ENCODE measurements at regions not wholly inside any gene's neighbourhood (a gene's known extent, or its start where the extent isn't known, plus 50 kb on each side); places are given as distances from the start of the nearest gene placed in this dataset.

DNA sequence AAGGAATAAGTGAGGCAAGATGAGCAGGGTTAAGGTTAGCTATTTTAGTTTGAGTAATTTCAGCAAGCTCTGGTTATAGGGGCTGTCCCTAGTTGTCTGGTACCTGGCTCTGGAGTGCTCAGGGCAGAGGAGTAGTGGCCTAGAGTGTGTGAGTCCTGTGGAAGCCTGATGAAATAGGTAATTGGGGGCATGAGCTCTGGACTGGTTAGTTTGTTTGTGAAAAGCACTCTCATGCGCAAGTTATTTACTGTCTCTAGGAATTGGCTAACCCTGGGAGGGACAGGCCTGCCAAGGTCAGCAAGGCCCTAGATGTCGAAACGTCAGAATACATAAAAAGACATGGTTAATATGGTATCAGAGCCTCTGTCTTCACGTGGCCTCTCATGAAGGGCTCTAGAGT, 900.1 kb downstream of the PCDH17 start:
- Histone ChIP-seq H3K9ac (ENCODE audit: low read length) (no peak overlapping the region), H3K4me3 (ENCODE audit: low read depth, low read length) (no peak overlapping the region), H3K27ac (ENCODE audit: low read depth, low read length) (no peak overlapping the region), H3K27me3 (ENCODE audit: control insufficient read depth, insufficient read depth, low read length) (no peaks in the 10 kb centered on the region), H3K36me3 (ENCODE audit: control insufficient read depth, insufficient read depth, low read length) (no peaks in the 10 kb centered on the region), H3K9me3 (ENCODE audit: control insufficient read depth, insufficient read depth, low read depth, low read length) (no peaks in the 10 kb centered on the region), H3K4me1 (ENCODE audit: control insufficient read depth, insufficient read depth, low read length) (no peaks in the 10 kb centered on the region)

DNA sequence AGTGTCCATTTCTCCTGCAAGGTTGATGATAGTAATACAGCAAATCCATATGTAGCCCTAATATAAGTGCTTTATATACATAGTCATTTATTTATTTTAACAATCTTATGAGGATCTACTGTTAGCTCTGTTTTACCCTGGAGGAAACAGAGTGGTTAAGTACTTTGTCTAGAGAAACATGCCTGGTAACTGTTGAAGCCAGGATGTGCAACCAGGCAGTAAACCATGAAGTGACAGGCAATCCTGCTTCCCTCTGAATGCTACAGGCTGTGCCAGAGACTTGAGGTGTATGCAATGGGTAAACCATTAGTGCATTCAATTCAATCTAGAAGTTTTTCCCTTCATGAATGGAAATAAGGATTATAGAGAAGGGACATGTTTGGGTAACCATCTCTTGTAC, 911.0 kb downstream of the PCDH17 start:
- no peak overlapping the region for H3K4me3 ChIP-seq (ENCODE audit: low read depth, low read length)
- H3K27ac ChIP-seq (ENCODE audit: low read depth, low read length) = no peak overlapping the region
- no peak overlapping the region for H3K9ac ChIP-seq (ENCODE audit: low read length)
- H3K4me1 ChIP-seq (ENCODE audit: control insufficient read depth, insufficient read depth, low read length) = no peaks in the 10 kb centered on the region
- H3K27me3 ChIP-seq (ENCODE audit: control insufficient read depth, insufficient read depth, low read length) = no peaks in the 10 kb centered on the region
- H3K36me3 ChIP-seq (ENCODE audit: control insufficient read depth, insufficient read depth, low read length) = no peaks in the 10 kb centered on the region
- peaks cover 4% of the 10 kb centered on the region; the same call in 1 of the 2 replicates for H3K9me3 ChIP-seq (ENCODE audit: control insufficient read depth, insufficient read depth, low read depth, low read length)

DNA sequence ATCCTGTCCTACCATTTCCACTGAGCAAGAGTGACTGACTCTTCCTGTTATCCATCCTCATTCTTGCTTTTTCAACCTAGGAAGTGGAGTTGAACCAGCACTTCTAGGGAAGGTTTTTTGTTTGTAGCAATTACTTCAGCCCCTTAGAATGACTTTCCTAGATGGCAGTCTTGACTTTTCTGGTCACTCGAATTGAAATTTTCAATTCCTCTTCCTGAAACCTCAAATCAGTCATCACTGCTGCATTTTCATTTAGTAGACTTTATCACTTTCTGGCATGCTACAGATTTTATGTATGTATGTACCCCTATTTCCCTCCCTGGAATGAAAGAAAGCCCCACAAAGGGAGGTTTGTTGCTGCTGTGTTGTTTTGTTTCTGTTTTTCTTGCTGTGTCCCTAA, 915.9 kb downstream of the PCDH17 start:
- Histone ChIP-seq H3K27me3 (ENCODE audit: control insufficient read depth, insufficient read depth, low read length) (no peaks in the 10 kb centered on the region), H3K4me1 (ENCODE audit: control insufficient read depth, insufficient read depth, low read length) (no peaks in the 10 kb centered on the region), H3K36me3 (ENCODE audit: control insufficient read depth, insufficient read depth, low read length) (no peaks in the 10 kb centered on the region), H3K4me3 (ENCODE audit: low read depth, low read length) (no peak overlapping the region), H3K9ac (ENCODE audit: low read length) (no peak overlapping the region), H3K9me3 (ENCODE audit: control insufficient read depth, insufficient read depth, low read depth, low read length) (no peaks in the 10 kb centered on the region), H3K27ac (ENCODE audit: low read depth, low read length) (no peak overlapping the region)

DNA sequence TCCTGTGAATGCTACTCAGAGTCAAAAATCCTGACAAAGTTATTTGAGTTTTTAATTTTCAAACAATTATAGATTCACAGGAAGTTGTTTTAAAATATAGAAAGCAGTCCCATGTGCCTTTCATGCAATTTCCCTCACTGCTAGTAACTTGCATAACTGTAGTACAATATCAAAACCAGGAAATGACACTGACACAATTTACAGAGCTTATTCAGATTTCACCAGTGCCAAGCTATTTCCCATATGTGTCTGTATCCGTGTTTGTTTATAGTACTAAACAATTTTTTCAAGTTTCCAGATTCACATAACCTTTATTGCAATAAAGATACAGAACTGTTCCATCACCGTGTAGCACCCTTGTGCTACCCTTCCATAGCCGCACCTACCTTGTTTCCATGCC, 934.6 kb downstream of the PCDH17 start:
- no peak overlapping the region for H3K4me3 ChIP-seq (ENCODE audit: low read depth, low read length)
- H3K4me1 ChIP-seq (ENCODE audit: control insufficient read depth, insufficient read depth, low read length) = no peaks in the 10 kb centered on the region
- no peaks in the 10 kb centered on the region for H3K9me3 ChIP-seq (ENCODE audit: control insufficient read depth, insufficient read depth, low read depth, low read length)
- no peaks in the 10 kb centered on the region for H3K36me3 ChIP-seq (ENCODE audit: control insufficient read depth, insufficient read depth, low read length)
- no peak overlapping the region for H3K27ac ChIP-seq (ENCODE audit: low read depth, low read length)
- no peak overlapping the region for H3K9ac ChIP-seq (ENCODE audit: low read length)
- no peaks in the 10 kb centered on the region for H3K27me3 ChIP-seq (ENCODE audit: control insufficient read depth, insufficient read depth, low read length)

DNA sequence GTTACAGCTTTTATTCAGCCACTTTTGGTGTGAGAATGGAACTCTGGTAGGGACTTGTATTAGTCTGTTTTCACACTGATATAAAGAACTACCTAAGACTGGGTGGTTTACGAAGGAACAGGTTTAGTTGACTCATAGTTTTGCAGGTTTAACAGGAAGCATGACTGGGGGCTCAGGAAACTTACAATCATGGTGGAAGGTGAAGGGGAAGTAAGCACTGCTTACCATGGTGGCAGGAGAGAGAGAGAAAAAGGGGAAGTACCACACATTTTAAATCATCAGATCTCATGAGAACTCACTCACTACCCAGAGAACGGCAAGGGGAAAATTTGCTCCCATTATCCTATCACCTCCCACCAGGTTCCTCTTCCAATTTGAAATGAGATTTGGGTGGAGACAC, 942.2 kb downstream of the PCDH17 start:
- Histone ChIP-seq H3K4me1 (ENCODE audit: control insufficient read depth, insufficient read depth, low read length) (no peaks in the 10 kb centered on the region), H3K4me3 (ENCODE audit: low read depth, low read length) (no peak overlapping the region), H3K27me3 (ENCODE audit: control insufficient read depth, insufficient read depth, low read length) (no peaks in the 10 kb centered on the region), H3K9ac (ENCODE audit: low read length) (no peak overlapping the region), H3K36me3 (ENCODE audit: control insufficient read depth, insufficient read depth, low read length) (no peaks in the 10 kb centered on the region), H3K27ac (ENCODE audit: low read depth, low read length) (no peak overlapping the region), H3K9me3 (ENCODE audit: control insufficient read depth, insufficient read depth, low read depth, low read length) (peaks cover 12% of the 10 kb centered on the region; the same call in 1 of the 2 replicates)

DNA sequence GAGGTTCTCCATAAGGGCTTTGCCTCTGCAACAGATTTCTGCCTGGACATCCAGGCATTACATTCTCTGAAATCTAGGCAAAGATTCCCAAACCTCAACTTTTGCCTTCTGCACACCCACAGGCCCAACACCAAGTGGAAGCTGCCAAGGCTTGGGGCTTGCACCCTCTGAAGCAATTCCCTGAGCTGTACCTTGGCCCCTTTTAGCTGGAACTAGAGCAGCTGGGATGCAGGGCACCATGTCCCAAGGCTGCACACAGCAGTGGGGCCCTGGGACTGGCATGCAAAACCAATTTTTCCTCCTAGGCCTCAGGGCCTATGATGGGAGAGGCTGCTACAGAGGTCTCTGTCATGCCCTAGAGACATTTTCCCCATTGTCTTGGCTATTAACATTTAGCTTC, 943.2 kb downstream of the PCDH17 start:
- no peaks in the 10 kb centered on the region for H3K36me3 ChIP-seq (ENCODE audit: control insufficient read depth, insufficient read depth, low read length)
- H3K9ac ChIP-seq (ENCODE audit: low read length) = no peak overlapping the region
- H3K9me3 ChIP-seq (ENCODE audit: control insufficient read depth, insufficient read depth, low read depth, low read length) = peaks cover 12% of the 10 kb centered on the region; the same call in 1 of the 2 replicates
- H3K4me1 ChIP-seq (ENCODE audit: control insufficient read depth, insufficient read depth, low read length) = no peaks in the 10 kb centered on the region
- no peak overlapping the region for H3K4me3 ChIP-seq (ENCODE audit: low read depth, low read length)
- H3K27ac ChIP-seq (ENCODE audit: low read depth, low read length) = no peak overlapping the region
- H3K27me3 ChIP-seq (ENCODE audit: control insufficient read depth, insufficient read depth, low read length) = no peaks in the 10 kb centered on the region

DNA sequence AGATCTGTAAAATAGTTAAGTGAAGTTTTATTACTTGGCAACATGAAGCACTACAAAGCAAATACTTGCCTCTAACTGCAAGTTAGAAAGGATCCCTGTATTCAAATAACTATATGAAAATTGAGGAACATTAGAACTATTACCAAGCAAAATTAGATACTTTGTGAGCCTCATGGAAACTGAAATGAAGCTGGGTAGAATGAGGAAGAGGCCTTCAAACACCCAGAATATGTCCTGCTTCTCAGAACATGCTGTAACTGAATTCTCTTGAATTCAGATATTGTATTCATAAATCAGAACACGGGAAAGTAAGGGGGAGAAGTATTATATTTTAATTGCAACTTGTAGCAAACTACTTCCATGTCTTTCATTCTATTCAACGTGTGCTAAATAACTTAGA, 947.9 kb downstream of the PCDH17 start:
- H3K4me1 ChIP-seq (ENCODE audit: control insufficient read depth, insufficient read depth, low read length) = no peaks in the 10 kb centered on the region
- H3K4me3 ChIP-seq (ENCODE audit: low read depth, low read length) = no peak overlapping the region
- peaks cover 10% of the 10 kb centered on the region; the same call in 1 of the 2 replicates for H3K9me3 ChIP-seq (ENCODE audit: control insufficient read depth, insufficient read depth, low read depth, low read length)
- H3K27me3 ChIP-seq (ENCODE audit: control insufficient read depth, insufficient read depth, low read length) = no peaks in the 10 kb centered on the region
- H3K36me3 ChIP-seq (ENCODE audit: control insufficient read depth, insufficient read depth, low read length) = no peaks in the 10 kb centered on the region
- H3K9ac ChIP-seq (ENCODE audit: low read length) = no peak overlapping the region
- no peak overlapping the region for H3K27ac ChIP-seq (ENCODE audit: low read depth, low read length)

DNA sequence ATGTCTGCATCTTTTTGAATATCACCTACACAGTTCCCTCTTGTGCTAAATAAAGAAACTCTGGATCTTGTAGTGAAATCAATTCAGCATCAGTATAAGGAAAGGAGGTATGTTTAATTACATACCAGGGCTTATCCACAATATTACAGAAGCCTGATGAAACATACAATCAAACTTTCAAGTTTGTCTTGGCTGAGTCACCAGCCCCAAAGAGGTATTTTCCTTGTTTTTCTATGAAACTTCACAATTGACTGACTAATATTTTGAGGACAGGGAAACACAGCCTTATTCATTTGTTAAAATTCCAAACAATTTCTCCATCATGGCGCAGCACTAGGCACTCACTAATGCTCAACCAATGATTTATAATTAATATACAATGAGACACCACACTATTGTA, 952.4 kb downstream of the PCDH17 start:
- Histone ChIP-seq H3K4me3 (ENCODE audit: low read depth, low read length) (no peak overlapping the region), H3K9ac (ENCODE audit: low read length) (no peak overlapping the region), H3K27ac (ENCODE audit: low read depth, low read length) (no peak overlapping the region), H3K9me3 (ENCODE audit: control insufficient read depth, insufficient read depth, low read depth, low read length) (no peaks in the 10 kb centered on the region), H3K36me3 (ENCODE audit: control insufficient read depth, insufficient read depth, low read length) (no peaks in the 10 kb centered on the region), H3K4me1 (ENCODE audit: control insufficient read depth, insufficient read depth, low read length) (no peaks in the 10 kb centered on the region), H3K27me3 (ENCODE audit: control insufficient read depth, insufficient read depth, low read length) (no peaks in the 10 kb centered on the region)

DNA sequence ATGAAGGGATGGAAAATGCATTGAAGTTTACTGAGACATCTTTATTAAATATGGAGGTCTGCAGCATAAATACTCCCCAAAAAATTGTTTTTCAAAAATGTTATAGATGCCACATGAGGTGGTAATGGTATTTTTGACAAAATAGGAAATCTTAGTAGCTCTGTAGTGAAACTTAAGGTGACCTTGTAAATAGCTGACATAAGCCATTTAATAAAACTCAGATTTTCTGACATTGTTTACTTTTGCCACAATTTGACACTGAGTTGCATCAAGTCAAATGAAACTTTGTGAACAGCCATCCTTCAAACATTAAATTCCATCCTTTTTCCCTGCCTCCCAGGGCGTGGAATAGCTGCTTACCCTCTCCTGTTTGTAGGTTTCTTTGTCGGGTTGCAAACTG, 953.1 kb downstream of the PCDH17 start:
- H3K27me3 ChIP-seq (ENCODE audit: control insufficient read depth, insufficient read depth, low read length) = no peaks in the 10 kb centered on the region
- H3K9me3 ChIP-seq (ENCODE audit: control insufficient read depth, insufficient read depth, low read depth, low read length) = no peaks in the 10 kb centered on the region
- H3K4me1 ChIP-seq (ENCODE audit: control insufficient read depth, insufficient read depth, low read length) = no peaks in the 10 kb centered on the region
- H3K27ac ChIP-seq (ENCODE audit: low read depth, low read length) = no peak overlapping the region
- no peak overlapping the region for H3K9ac ChIP-seq (ENCODE audit: low read length)
- H3K36me3 ChIP-seq (ENCODE audit: control insufficient read depth, insufficient read depth, low read length) = no peaks in the 10 kb centered on the region
- H3K4me3 ChIP-seq (ENCODE audit: low read depth, low read length) = no peak overlapping the region

DNA sequence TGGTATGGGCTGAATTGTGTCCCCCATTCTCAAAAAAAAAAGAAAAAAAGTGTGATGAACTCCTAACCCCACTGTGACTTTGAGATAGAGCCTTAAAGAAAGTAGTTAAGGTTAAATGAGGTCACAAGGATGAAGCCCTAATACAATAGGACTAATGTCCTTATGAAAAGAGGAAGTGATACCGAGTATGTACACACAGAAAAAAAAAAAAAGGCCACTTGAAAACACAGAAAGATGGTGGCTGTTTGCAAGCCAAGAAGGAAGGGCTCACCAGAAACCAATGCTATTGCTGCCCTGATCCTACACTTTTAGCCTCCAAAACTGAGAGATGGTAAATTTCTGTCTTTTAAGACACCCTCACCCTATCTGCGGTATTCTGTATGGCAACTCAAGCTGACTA, 955.6 kb downstream of the PCDH17 start:
- H3K4me3 ChIP-seq (ENCODE audit: low read depth, low read length) = no peak overlapping the region
- H3K27me3 ChIP-seq (ENCODE audit: control insufficient read depth, insufficient read depth, low read length) = no peaks in the 10 kb centered on the region
- H3K36me3 ChIP-seq (ENCODE audit: control insufficient read depth, insufficient read depth, low read length) = no peaks in the 10 kb centered on the region
- no peaks in the 10 kb centered on the region for H3K4me1 ChIP-seq (ENCODE audit: control insufficient read depth, insufficient read depth, low read length)
- no peak overlapping the region for H3K27ac ChIP-seq (ENCODE audit: low read depth, low read length)
- no peaks in the 10 kb centered on the region for H3K9me3 ChIP-seq (ENCODE audit: control insufficient read depth, insufficient read depth, low read depth, low read length)
- H3K9ac ChIP-seq (ENCODE audit: low read length) = no peak overlapping the region

DNA sequence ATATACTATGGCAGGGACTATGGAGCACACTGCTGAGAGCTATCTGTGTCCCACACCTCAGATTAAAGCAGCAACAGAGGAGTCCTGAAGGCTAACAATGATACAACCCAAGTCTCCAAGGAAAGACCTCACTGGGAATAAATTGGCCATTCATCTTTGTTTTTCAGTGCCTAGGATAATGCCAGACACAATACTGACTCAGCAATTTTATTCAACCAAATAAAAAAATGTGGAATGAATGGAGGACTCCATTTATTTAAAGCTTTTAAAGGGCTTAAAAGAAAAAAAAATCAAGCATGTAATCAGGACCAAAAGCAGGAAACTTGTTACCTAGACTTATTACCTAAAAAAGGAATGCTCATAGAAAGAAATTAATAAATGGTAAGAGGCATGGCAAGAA, 960.5 kb downstream of the PCDH17 start:
- no peak overlapping the region for H3K4me3 ChIP-seq (ENCODE audit: low read depth, low read length)
- H3K9ac ChIP-seq (ENCODE audit: low read length) = no peak overlapping the region
- no peaks in the 10 kb centered on the region for H3K27me3 ChIP-seq (ENCODE audit: control insufficient read depth, insufficient read depth, low read length)
- no peaks in the 10 kb centered on the region for H3K9me3 ChIP-seq (ENCODE audit: control insufficient read depth, insufficient read depth, low read depth, low read length)
- H3K27ac ChIP-seq (ENCODE audit: low read depth, low read length) = no peak overlapping the region
- no peaks in the 10 kb centered on the region for H3K4me1 ChIP-seq (ENCODE audit: control insufficient read depth, insufficient read depth, low read length)
- no peaks in the 10 kb centered on the region for H3K36me3 ChIP-seq (ENCODE audit: control insufficient read depth, insufficient read depth, low read length)

DNA sequence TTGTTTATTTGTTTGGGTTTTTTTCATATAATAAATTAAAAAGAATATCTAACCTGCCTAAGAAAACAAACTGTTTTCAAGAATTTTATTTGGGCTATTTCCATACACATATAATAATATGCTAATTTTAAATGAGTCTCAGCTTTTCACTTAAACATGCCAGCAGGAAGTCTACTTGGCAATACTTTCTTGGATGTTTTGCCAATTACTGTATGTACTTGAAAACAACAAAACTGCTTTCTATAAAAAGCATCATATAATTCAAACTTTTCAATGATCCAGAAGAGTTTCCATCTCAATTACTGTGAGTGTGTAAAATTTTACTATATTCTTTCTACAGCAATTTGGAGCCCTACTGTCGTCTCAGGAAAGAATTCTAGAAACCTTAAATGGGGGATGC, 961.2 kb downstream of the PCDH17 start:
- Histone ChIP-seq H3K9me3 (ENCODE audit: control insufficient read depth, insufficient read depth, low read depth, low read length) (no peaks in the 10 kb centered on the region), H3K27ac (ENCODE audit: low read depth, low read length) (no peak overlapping the region), H3K4me3 (ENCODE audit: low read depth, low read length) (no peak overlapping the region), H3K4me1 (ENCODE audit: control insufficient read depth, insufficient read depth, low read length) (0 out of 2 replicates have a peak, but pooled peaks cover 5% of the 10 kb centered on the region), H3K9ac (ENCODE audit: low read length) (no peak overlapping the region), H3K36me3 (ENCODE audit: control insufficient read depth, insufficient read depth, low read length) (no peaks in the 10 kb centered on the region), H3K27me3 (ENCODE audit: control insufficient read depth, insufficient read depth, low read length) (no peaks in the 10 kb centered on the region)
